DND-41 (cell line): ENCODE measurements at regions not wholly inside any gene's neighbourhood (a gene's known extent, or its start where the extent isn't known, plus 50 kb on each side); places are given as distances from the start of the nearest gene placed in this dataset.

Experiments used
- ATAC-seq: fragments of 200-7000 bp; cut with Tn5 transposase; 3 replicates; pipeline ENCODE4 v1.9.1; 2021; ENCODE audit warnings: low read depth; ENCODE audit not compliant: insufficient read depth
- DNase-seq: peaks from one replicate; pipeline ENCODE4 v3.0.0-alpha.2; 2020
- H2AFZ ChIP-seq: 2 replicates; pipeline ENCODE4 v1.6.0; 2012; ENCODE audit warnings: low read depth, low read length
- H3K27ac ChIP-seq: 2 replicates; pipeline ENCODE4 v1.5.1; 2012; ENCODE audit warnings: low read length, inconsistent platforms
- H3K27me3 ChIP-seq: fragments of 200-600 bp; sonication (generic); 2 replicates; pipeline ENCODE4 v1.6.0; 2012; ENCODE audit warnings: low read length, mild to moderate bottlenecking, inconsistent platforms; ENCODE audit not compliant: insufficient read depth, poor library complexity
- H3K36me3 ChIP-seq: 2 replicates; pipeline ENCODE4 v1.5.1; 2012; ENCODE audit warnings: low read length, inconsistent platforms; ENCODE audit not compliant: insufficient read depth
- H3K4me1 ChIP-seq: 2 replicates; pipeline ENCODE4 v1.5.1; 2012; ENCODE audit warnings: mild to moderate bottlenecking, low read length; ENCODE audit not compliant: insufficient read depth
- H3K4me2 ChIP-seq: 2 replicates; pipeline ENCODE4 v1.6.0; 2012; ENCODE audit warnings: mild to moderate bottlenecking, moderate library complexity, low read length, inconsistent platforms; ENCODE audit not compliant: insufficient read depth
- H3K4me3 ChIP-seq, 2 experiments: fragments of 200-600 bp in 1 of 2; shearing (Covaris generic) in 1 of 2; 2 replicates each; pipeline ENCODE4 v1.5.1; 2012 to 2016; ENCODE audit warnings: inconsistent platforms in 2 of 2, low read length in 2 of 2, mild to moderate bottlenecking in 2 of 2, low read depth in 1 of 2, moderate library complexity in 1 of 2
- H3K79me2 ChIP-seq: 2 replicates; pipeline ENCODE4 v1.6.0; 2012; ENCODE audit warnings: low read length, inconsistent platforms; ENCODE audit not compliant: insufficient read depth
- H3K9ac ChIP-seq: 2 replicates; pipeline ENCODE4 v1.6.0; 2012; ENCODE audit warnings: low read depth, mild to moderate bottlenecking, inconsistent platforms, low read length, moderate library complexity
- H3K9me3 ChIP-seq: 2 replicates; pipeline ENCODE4 v1.5.1; 2012; ENCODE audit warnings: low read length, moderate library complexity, mild to moderate bottlenecking, inconsistent platforms; ENCODE audit not compliant: insufficient read depth, severe bottlenecking
- H4K20me1 ChIP-seq: 2 replicates; pipeline ENCODE4 v1.6.0; 2012; ENCODE audit warnings: low read length; ENCODE audit not compliant: insufficient read depth
- EZH2 ChIP-seq: IDR thresholded peaks from 3 replicates; pipeline ENCODE4 v1.6.1; 2012; ENCODE audit warnings: borderline replicate concordance, low read depth, mild to moderate bottlenecking, moderate library complexity, low read length, inconsistent platforms; ENCODE audit not compliant: severe bottlenecking
- TF ChIP-seq, protein P1 (sequence below): IDR thresholded peaks from 2 replicates; pipeline ENCODE4 v1.5.1; 2012; ENCODE audit warnings: borderline replicate concordance, low read length, moderate library complexity, mild to moderate bottlenecking; ENCODE audit not compliant: poor library complexity, severe bottlenecking; ENCODE audit errors: extremely low read depth

DNA sequence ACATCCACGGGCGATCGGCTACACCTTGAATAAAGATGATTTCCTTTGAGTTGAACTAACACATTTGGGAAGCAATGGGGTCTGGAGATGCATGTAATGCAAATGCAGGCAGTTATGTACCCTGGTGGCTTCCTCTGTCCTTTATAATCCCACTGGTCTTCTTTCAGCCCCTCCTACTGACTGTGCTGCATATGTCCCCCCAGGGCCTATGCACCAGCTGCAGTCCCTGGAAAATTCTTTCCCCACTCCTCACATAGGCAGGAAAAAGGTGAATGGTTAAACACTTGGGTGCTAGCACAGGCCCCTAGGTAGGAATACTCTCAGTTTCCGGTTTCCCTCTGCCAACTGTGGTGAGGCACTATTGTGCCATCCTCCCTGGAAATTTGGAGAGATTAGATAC lies 294.8 kb upstream of the SOX5 start:
- H3K9ac ChIP-seq: no peak overlapping the region
- no peak overlapping the region for H3K4me2 ChIP-seq
- no peak overlapping the region for H2AFZ ChIP-seq
- H3K4me1 ChIP-seq: peaks cover 11% of the 10 kb centered on the region; the same call in 1 of the 2 replicates
- H3K27ac ChIP-seq: no peak overlapping the region
- TF ChIP-seq EZH2: no peak
- TF ChIP-seq, protein P1, sequence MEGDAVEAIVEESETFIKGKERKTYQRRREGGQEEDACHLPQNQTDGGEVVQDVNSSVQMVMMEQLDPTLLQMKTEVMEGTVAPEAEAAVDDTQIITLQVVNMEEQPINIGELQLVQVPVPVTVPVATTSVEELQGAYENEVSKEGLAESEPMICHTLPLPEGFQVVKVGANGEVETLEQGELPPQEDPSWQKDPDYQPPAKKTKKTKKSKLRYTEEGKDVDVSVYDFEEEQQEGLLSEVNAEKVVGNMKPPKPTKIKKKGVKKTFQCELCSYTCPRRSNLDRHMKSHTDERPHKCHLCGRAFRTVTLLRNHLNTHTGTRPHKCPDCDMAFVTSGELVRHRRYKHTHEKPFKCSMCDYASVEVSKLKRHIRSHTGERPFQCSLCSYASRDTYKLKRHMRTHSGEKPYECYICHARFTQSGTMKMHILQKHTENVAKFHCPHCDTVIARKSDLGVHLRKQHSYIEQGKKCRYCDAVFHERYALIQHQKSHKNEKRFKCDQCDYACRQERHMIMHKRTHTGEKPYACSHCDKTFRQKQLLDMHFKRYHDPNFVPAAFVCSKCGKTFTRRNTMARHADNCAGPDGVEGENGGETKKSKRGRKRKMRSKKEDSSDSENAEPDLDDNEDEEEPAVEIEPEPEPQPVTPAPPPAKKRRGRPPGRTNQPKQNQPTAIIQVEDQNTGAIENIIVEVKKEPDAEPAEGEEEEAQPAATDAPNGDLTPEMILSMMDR: no peak
- H3K27me3 ChIP-seq: no peaks in the 10 kb centered on the region
- ATAC-seq: no peak
- H3K4me3 ChIP-seq: no peak overlapping the region
- H4K20me1 ChIP-seq: no peaks in the 10 kb centered on the region
- H3K36me3 ChIP-seq: no peaks in the 10 kb centered on the region
- DNase-seq: no peak
- no peaks in the 10 kb centered on the region for H3K79me2 ChIP-seq
- no peaks in the 10 kb centered on the region for H3K9me3 ChIP-seq

GRCh38 chr12:24240707-24241106 lies 291.2 kb upstream of the SOX5 start:
- H3K27me3 ChIP-seq: no peaks in the 10 kb centered on the region
- no peak overlapping the region for H3K4me2 ChIP-seq
- no peaks in the 10 kb centered on the region for H3K79me2 ChIP-seq
- TF ChIP-seq, protein P1: no peak
- no peak for TF ChIP-seq EZH2
- no peak overlapping the region for H3K9ac ChIP-seq
- H2AFZ ChIP-seq: no peak overlapping the region
- ATAC-seq (no peak), DNase-seq (no peak)
- H3K4me1 ChIP-seq: peaks cover 11% of the 10 kb centered on the region; the same call in 1 of the 2 replicates
- H3K36me3 ChIP-seq: no peaks in the 10 kb centered on the region
- H3K9me3 ChIP-seq: no peaks in the 10 kb centered on the region
- no peaks in the 10 kb centered on the region for H4K20me1 ChIP-seq
- H3K27ac ChIP-seq: no peak overlapping the region
- H3K4me3 ChIP-seq: no peak overlapping the region

- no peaks in the 10 kb centered on the region for H3K27me3 ChIP-seq
- no peak overlapping the region for H3K4me2 ChIP-seq
- no peak for DNase-seq
- no peaks in the 10 kb centered on the region for H3K79me2 ChIP-seq
- ATAC-seq: no peak
- no peak overlapping the region for H3K27ac ChIP-seq
- H4K20me1 ChIP-seq: no peaks in the 10 kb centered on the region
- H3K36me3 ChIP-seq: no peaks in the 10 kb centered on the region
- no peak overlapping the region for H3K4me3 ChIP-seq
- no peaks in the 10 kb centered on the region for H3K9me3 ChIP-seq
- no peak overlapping the region for H2AFZ ChIP-seq
- no peaks in the 10 kb centered on the region for H3K4me1 ChIP-seq
- no peak overlapping the region for H3K9ac ChIP-seq
- TF ChIP-seq EZH2: no peak
- TF ChIP-seq, protein P1: no peak
These were observed 284.2 kb upstream of the SOX5 start for GRCh38 chr12:24233519-24234246.
